Fibroblast of villous mesenchyme (primary cell): ENCODE measurements at regions not wholly inside any gene's neighbourhood (a gene's known extent, or its start where the extent isn't known, plus 50 kb on each side); places are given as distances from the start of the nearest gene placed in this dataset.

Experiments used
- DNase-seq: peaks from one replicate; pipeline ENCODE4 v3.0.0-alpha.2; 2010; ENCODE audit warnings: low read depth
- H3K4me3 ChIP-seq: 2 replicates; pipeline ENCODE4 v1.5.1; 2011; ENCODE audit warnings: low read depth, mild to moderate bottlenecking, low read length
- TF ChIP-seq, protein P1 (sequence below): IDR thresholded peaks from 2 replicates; pipeline ENCODE4 v1.5.1; 2012; ENCODE audit warnings: low read depth, mild to moderate bottlenecking, low read length; ENCODE audit not compliant: insufficient read depth

DNA sequence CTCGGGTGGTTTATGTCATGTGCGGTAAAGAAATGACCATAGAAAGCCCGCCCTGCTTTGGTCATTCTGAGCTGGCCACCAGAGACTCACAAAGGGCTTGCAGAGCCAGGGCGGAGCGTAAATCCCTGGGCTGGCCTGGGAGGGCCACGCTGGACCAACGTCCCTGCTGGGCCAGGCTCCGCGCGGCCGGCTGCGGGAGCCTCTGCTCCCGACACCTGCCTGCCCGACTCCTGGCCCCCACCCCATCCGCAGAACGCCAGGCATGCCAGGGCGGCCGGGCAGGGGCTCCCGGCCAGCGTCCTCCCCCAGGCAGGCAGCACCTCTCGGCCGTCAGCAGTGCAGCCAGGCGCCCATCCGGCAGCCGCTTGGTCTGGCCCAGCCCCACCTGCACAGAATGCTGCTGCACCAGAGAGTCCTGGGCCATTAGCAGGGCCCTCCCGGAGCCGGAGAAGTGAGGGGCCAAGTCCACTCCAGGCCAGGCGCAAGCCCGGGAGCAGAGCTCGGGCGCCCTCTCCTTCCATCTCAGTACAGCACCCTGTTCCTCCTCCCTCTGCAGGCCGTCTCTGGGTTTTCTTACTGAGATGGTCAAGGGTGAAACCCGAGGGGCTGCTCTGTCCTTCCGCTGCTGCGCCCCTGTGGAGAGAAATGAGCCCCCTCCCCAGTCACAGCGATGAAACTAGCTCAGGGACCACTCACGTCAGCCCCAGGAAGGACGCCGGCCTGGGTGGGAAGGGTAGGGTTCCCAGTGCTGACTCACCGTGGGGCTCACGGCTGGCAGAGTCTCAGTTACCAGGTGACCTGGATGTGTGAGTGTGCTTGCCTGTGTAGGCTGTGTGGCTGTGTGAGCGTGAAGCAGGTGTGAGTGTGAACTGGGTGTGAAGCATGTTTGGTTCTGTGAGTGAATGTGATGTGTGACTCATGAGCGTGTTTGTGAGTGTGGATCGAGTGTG, 83.3 kb downstream of the PTGR3 start:
- no peak overlapping the region for H3K4me3 ChIP-seq
- TF ChIP-seq, protein P1, sequence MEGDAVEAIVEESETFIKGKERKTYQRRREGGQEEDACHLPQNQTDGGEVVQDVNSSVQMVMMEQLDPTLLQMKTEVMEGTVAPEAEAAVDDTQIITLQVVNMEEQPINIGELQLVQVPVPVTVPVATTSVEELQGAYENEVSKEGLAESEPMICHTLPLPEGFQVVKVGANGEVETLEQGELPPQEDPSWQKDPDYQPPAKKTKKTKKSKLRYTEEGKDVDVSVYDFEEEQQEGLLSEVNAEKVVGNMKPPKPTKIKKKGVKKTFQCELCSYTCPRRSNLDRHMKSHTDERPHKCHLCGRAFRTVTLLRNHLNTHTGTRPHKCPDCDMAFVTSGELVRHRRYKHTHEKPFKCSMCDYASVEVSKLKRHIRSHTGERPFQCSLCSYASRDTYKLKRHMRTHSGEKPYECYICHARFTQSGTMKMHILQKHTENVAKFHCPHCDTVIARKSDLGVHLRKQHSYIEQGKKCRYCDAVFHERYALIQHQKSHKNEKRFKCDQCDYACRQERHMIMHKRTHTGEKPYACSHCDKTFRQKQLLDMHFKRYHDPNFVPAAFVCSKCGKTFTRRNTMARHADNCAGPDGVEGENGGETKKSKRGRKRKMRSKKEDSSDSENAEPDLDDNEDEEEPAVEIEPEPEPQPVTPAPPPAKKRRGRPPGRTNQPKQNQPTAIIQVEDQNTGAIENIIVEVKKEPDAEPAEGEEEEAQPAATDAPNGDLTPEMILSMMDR, result no peak
- DNase-seq, result no peak

DNA sequence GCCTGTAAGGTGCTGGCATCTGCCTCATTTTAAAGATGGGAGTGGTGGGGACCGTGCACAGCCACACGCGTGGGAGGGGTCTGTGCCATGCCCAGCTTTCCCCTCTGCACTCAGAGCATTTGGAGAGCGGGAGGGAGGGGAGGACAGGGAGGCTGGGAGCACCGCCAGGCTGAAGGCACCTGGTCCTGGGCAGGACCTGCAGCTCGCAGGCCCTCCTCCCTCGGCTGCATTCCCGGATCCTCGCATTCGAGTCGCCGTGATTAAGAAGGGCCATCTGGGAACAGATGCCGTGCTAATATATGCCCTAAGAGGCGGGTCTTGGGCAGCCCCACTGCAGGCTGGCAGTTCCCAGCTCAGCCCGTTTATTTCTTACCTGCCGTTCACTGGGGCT, 84.0 kb downstream of the PTGR3 start:
- no peak overlapping the region for H3K4me3 ChIP-seq
- no peak for DNase-seq
- TF ChIP-seq, protein P1, result no peak

DNA sequence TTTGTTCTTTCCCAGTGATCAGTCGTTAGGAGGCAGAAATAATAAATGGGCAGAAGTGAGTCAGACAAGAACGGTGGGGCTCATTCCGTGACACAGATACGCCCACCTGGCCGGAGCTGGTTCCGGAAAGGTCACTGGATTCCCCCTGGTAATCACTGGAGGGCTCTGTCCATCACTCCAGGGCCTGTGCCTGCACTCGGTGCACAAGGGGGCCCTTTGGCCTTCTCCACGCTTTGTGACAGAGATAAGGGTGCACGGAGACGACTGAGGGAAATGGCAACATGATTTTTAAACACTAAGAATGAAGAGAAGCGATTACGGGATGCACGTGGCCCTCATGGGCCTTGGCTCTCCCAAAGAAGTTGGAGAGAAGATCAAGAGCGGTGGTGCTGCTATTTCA, 84.4 kb downstream of the PTGR3 start:
- TF ChIP-seq, protein P1, result no peak
- H3K4me3 ChIP-seq, result no peak overlapping the region
- no peak for DNase-seq

DNA sequence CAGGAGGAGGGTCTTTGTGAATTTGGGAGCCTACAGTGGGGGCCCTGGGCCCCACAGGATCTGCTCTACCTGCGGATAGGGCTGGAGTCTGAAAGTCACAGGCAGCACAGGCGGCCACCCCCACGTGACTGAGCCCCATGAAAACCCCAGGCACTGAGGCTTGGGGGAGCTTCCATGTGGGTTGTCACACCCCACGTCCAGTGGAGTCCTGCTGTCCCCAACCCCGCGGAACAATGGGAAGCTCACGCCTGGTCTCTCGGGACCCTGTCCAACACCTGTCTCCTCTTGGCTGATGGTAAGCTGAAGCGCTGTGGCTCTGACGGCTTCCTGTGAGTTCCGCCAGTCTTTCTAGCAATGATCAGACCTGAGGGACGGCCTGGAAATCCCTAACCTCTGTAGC, 85.8 kb downstream of the PTGR3 start:
- TF ChIP-seq, protein P1, result no peak
- DNase-seq, result no peak
- no peak overlapping the region for H3K4me3 ChIP-seq

DNA sequence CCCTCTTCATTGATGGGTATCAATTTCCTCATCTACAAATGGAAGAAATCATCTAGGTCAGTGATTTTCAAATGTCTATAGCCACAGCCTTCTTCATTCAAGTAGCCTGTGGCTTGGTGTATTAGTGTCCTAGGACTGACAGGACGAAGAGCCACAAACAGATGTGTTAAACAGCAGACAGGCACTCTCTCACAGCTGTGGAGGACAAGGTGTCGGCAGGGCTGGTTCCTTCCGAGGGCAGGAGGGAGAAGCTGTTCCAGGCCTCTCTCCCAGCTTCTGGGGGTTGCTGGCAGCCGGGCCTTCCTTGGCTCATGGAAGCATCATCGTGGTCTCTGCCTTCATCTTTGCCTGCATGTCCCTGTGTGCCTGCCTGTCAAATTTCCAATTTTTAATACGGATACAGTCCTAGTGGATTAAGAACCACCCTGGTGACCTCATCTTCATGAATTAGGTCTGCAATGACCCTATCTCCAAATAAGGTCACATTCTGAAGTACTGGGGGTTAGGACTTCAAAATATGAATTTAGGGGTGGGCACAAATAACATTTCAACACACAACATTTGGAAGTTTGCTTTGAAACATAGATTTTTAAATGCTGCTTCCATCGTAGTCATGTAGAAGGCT, 86.5 kb downstream of the PTGR3 start:
- TF ChIP-seq, protein P1, result no peak
- no peak for DNase-seq
- no peak overlapping the region for H3K4me3 ChIP-seq

DNA sequence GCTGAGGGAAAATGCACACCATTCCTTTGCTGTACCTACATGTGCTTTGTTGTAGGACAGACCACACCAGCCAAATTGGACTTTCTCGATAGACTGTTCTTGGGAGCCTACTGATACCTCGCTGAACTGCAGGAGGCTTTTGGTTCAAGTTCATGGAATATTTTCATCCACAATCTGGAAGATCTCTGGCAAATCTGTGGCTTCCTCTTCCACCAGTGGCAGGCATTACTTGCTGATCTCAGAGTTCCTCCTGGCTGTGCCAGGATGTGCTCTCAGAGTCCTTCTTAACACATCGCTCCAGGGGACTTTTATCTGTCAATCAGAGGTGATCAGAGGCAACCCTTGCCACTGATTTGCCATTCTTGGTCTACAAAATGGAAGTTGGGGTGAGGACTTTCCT, 87.7 kb downstream of the PTGR3 start:
- no peak for DNase-seq
- no peak overlapping the region for H3K4me3 ChIP-seq
- TF ChIP-seq, protein P1, result no peak
